IMR-90 (cell line): ENCODE measurements at regions not wholly inside any gene's neighbourhood (a gene's known extent, or its start where the extent isn't known, plus 50 kb on each side); places are given as distances from the start of the nearest gene placed in this dataset.

Source experiments
- ATAC-seq: fragments of 200-7000 bp; cut with Tn5 transposase; 2 replicates; pipeline ENCODE4 v1.9.1; 2020; ENCODE audit warnings: low read depth, mild to moderate bottlenecking, moderate library complexity
- BruUV-seq: library from RNA; stranded (reverse); fragments of 400-500 nt; replicated peaks from 2 replicates; lab custom pipeline; 2021; lab: Mats Ljungman, UMichigan
- CTCF ChIA-PET: fragments of 300-600 bp; formaldehyde crosslinking; extraction: SDS; loops from one replicate; lab custom pipeline; 2021; ENCODE audit warnings: antibody characterized with exemption; lab: Yijun Ruan, JAX
- POLR2A ChIA-PET: fragments of 300-600 bp; sonication (Branson Sonifier 250); formaldehyde crosslinking; loops from one replicate; lab custom pipeline; 2022; ENCODE audit warnings: antibody characterized with exemption; ENCODE audit not compliant: unreplicated experiment; lab: Charles Lee
- DNase-seq: peaks from one replicate; pipeline ENCODE4 v3.0.0; 2013
- H2AFZ ChIP-seq: replicated peaks from 2 replicates; pipeline ENCODE3; 2013; ENCODE audit warnings: low read length, mild to moderate bottlenecking; ENCODE audit not compliant: poor library complexity
- H2AK5ac ChIP-seq: 2 replicates; pipeline ENCODE4 v1.6.1; 2013; ENCODE audit warnings: low read depth, low read length, inconsistent platforms
- H2AK9ac ChIP-seq: replicated peaks from 2 replicates; pipeline ENCODE3; 2013; ENCODE audit warnings: mild to moderate bottlenecking, low read depth, low read length, moderate library complexity; ENCODE audit not compliant: poor library complexity
- H2BK120ac ChIP-seq: 2 replicates; pipeline ENCODE4 v1.6.1; 2013; ENCODE audit warnings: low read depth, low read length, inconsistent platforms
- H2BK15ac ChIP-seq: 3 replicates; pipeline ENCODE4 v1.6.1; 2013; ENCODE audit warnings: low read depth, low read length, inconsistent platforms
- H2BK20ac ChIP-seq: 2 replicates; pipeline ENCODE4 v1.6.1; 2013; ENCODE audit warnings: low read depth, mild to moderate bottlenecking, inconsistent platforms, low read length, moderate library complexity
- H2BK5ac ChIP-seq: 2 replicates; pipeline ENCODE4 v1.6.1; 2013; ENCODE audit warnings: mild to moderate bottlenecking, low read depth, low read length, inconsistent platforms; ENCODE audit not compliant: poor library complexity, severe bottlenecking
- H3K14ac ChIP-seq: replicated peaks from 2 replicates; pipeline ENCODE4 v1.6.1; 2013; ENCODE audit warnings: low read depth, low read length, inconsistent platforms
- H3K18ac ChIP-seq: 2 replicates; pipeline ENCODE4 v1.6.1; 2013; ENCODE audit warnings: low read depth, low read length, control low read depth
- H3K23ac ChIP-seq: 2 replicates; pipeline ENCODE4 v1.6.1; 2013; ENCODE audit warnings: low read depth, low read length, inconsistent platforms
- H3K27ac ChIP-seq: 2 replicates; pipeline ENCODE4 v1.5.1; 2013; ENCODE audit warnings: mild to moderate bottlenecking, control low read depth, low read length; ENCODE audit not compliant: insufficient read depth
- H3K27me3 ChIP-seq: 2 replicates; pipeline ENCODE4 v1.6.1; 2013; ENCODE audit warnings: low read length; ENCODE audit not compliant: control insufficient read depth, insufficient read depth
- H3K36me3 ChIP-seq: 2 replicates; pipeline ENCODE4 v1.6.1; 2013; ENCODE audit warnings: low read length, mixed read lengths; ENCODE audit not compliant: control insufficient read depth, insufficient read depth
- H3K4ac ChIP-seq: 2 replicates; pipeline ENCODE4 v1.6.1; 2013; ENCODE audit warnings: low read depth, low read length, inconsistent platforms
- H3K4me1 ChIP-seq: 2 replicates; pipeline ENCODE4 v1.6.1; 2013; ENCODE audit warnings: low read length, mixed read lengths; ENCODE audit not compliant: control insufficient read depth, insufficient read depth
- H3K4me2 ChIP-seq: 2 replicates; pipeline ENCODE4 v1.6.1; 2013; ENCODE audit warnings: low read depth, mild to moderate bottlenecking, control low read depth, low read length, moderate library complexity
- H3K4me3 ChIP-seq: 2 replicates; pipeline ENCODE4 v1.5.1; 2013; ENCODE audit warnings: low read depth, mild to moderate bottlenecking, control low read depth, low read length, moderate library complexity; ENCODE audit not compliant: insufficient read depth
- H3K56ac ChIP-seq: 2 replicates; pipeline ENCODE4 v1.6.1; 2013; ENCODE audit warnings: low read length, inconsistent platforms; ENCODE audit not compliant: insufficient read depth; ENCODE audit errors: extremely low read depth
- H3K79me1 ChIP-seq, 2 experiments: 2 replicates each; pipeline ENCODE4 v1.6.1; 2013; ENCODE audit warnings: low read length in 2 of 2, inconsistent platforms in 1 of 2, low read depth in 1 of 2
- H3K9ac ChIP-seq: 2 replicates; pipeline ENCODE4 v1.6.1; 2013; ENCODE audit warnings: low read depth, low read length, control low read depth
- H3K9me1 ChIP-seq: 2 replicates; pipeline ENCODE4 v1.6.1; 2013; ENCODE audit warnings: low read length, inconsistent platforms; ENCODE audit not compliant: insufficient read depth
- H3K9me3 ChIP-seq: 2 replicates; pipeline ENCODE4 v1.6.1; 2013; ENCODE audit warnings: low read length; ENCODE audit not compliant: control insufficient read depth, insufficient read depth
- H4K20me1 ChIP-seq: 2 replicates; pipeline ENCODE4 v1.6.1; 2013; ENCODE audit warnings: low read length, inconsistent platforms; ENCODE audit not compliant: insufficient read depth
- H4K5ac ChIP-seq: 2 replicates; pipeline ENCODE4 v1.6.1; 2013; ENCODE audit warnings: mild to moderate bottlenecking, low read depth, low read length, control low read depth
- H4K8ac ChIP-seq, 2 experiments: 2 replicates each; pipeline ENCODE4 v1.6.1; 2013; ENCODE audit warnings: low read depth in 2 of 2, low read length in 2 of 2, control low read depth in 1 of 2, inconsistent platforms in 1 of 2
- H4K91ac ChIP-seq: 2 replicates; pipeline ENCODE4 v1.6.1; 2013; ENCODE audit warnings: low read depth, low read length, inconsistent platforms; ENCODE audit not compliant: insufficient read depth
- CEBPB ChIP-seq: IDR thresholded peaks from 2 replicates; pipeline ENCODE4 v1.6.1; 2012; ENCODE audit warnings: low read depth, low read length, improper control_type of control experiment
- CHD1 ChIP-seq: IDR thresholded peaks from 2 replicates; pipeline ENCODE4 v1.6.1; 2012; ENCODE audit warnings: low read depth, low read length, improper control_type of control experiment
- ELK1 ChIP-seq: fragments of 150-350 bp; IDR thresholded peaks from 2 replicates; pipeline ENCODE4 v1.6.1; 2016; ENCODE audit warnings: low read depth, mild to moderate bottlenecking, low read length, moderate library complexity, borderline replicate concordance
- FOS ChIP-seq: fragments of 150-350 bp; IDR thresholded peaks from 2 replicates; pipeline ENCODE4 v1.6.1; 2016; ENCODE audit warnings: low read depth, low read length
- MAFK ChIP-seq: IDR thresholded peaks from 2 replicates; pipeline ENCODE4 v1.6.1; 2012; ENCODE audit warnings: low read depth, low read length, improper control_type of control experiment
- MAZ ChIP-seq: IDR thresholded peaks from 2 replicates; pipeline ENCODE4 v1.6.1; 2012; ENCODE audit warnings: low read depth, mild to moderate bottlenecking, low read length, improper control_type of control experiment, moderate library complexity, borderline replicate concordance
- USF2 ChIP-seq: fragments of 150-350 bp; IDR thresholded peaks from 2 replicates; pipeline ENCODE4 v1.6.1; 2017; ENCODE audit warnings: mild to moderate bottlenecking, antibody characterized with exemption, low read length, low read depth
- dilution Hi-C: fragments of 300-500 bp; cut with HindIII; formaldehyde crosslinking; loops from one replicate; pipeline ENCODE4 v1.14.3; 2018; ENCODE audit warnings: low sequenced_read_pairs; ENCODE audit not compliant: unreplicated experiment
- in situ Hi-C: fragments of 300-500 bp; cut with MboI; formaldehyde crosslinking; loops from 3 replicates; pipeline ENCODE4 v1.14.3; 2019; ENCODE audit warnings: low sequenced_read_pairs, inconsistent platforms, mixed read lengths
- intact Hi-C: fragments of 100-400 bp; cut with micrococcal nuclease; formaldehyde crosslinking; loops from 2 replicates; pipeline ENCODE4 v1.10.0; 2022

- Histone ChIP-seq H3K56ac (no peak overlapping the region), H3K14ac (no peak overlapping the region), H3K9ac (no peak overlapping the region), H3K4ac (no peak overlapping the region), H2BK20ac (no peak overlapping the region), H3K9me3 (0 out of 2 replicates have a peak, but pooled peaks cover 2% of the 10 kb centered on the region), H3K27ac (no peak overlapping the region), H3K9me1 (no peaks in the 10 kb centered on the region), H4K5ac (no peak overlapping the region), H3K18ac (no peak overlapping the region), H2AFZ (no peak overlapping the region), H3K4me3 (no peak overlapping the region), H2BK120ac (no peak overlapping the region), H3K36me3 (no peaks in the 10 kb centered on the region), H2BK5ac (no peak overlapping the region), H2AK5ac (no peak overlapping the region), H3K27me3 (no peaks in the 10 kb centered on the region), H2BK15ac (no peak overlapping the region), H4K91ac (no peak overlapping the region), H3K23ac (no peak overlapping the region), H4K8ac (no peak overlapping the region), H2AK9ac (no peak overlapping the region), H3K79me1 (no peaks in the 10 kb centered on the region), H3K4me2 (no peak overlapping the region), H3K4me1 (no peaks in the 10 kb centered on the region), H4K20me1 (no peaks in the 10 kb centered on the region)
- intact Hi-C loops, result no loop called here
- DNase-seq (no peak), ATAC-seq (no peak)
- TF ChIP-seq MAFK, result no peak
- no peak for TF ChIP-seq CHD1
- TF ChIP-seq CEBPB, result no peak
- no peak for TF ChIP-seq USF2
- no peak for TF ChIP-seq FOS
- no peak for TF ChIP-seq MAZ
- TF ChIP-seq ELK1, result no peak
- CTCF ChIA-PET, result no interaction called here
- in situ Hi-C loops, result no loop called here
- dilution Hi-C loops, result no loop called here
- BruUV-seq, result no TSS peak
- POLR2A ChIA-PET, result no interaction called here
These were observed 1865.3 kb upstream of the CDH9 start for GRCh38 chr5:28903643-28904042.
